Esophagus muscularis mucosa (tissue), 4 donors: ENCODE measurements at regions not wholly inside any gene's neighbourhood (a gene's known extent, or its start where the extent isn't known, plus 50 kb on each side); places are given as distances from the start of the nearest gene placed in this dataset.

Experiments used
- DNase-seq: peaks from one replicate; pipeline ENCODE4 v3.0.0-alpha.2; 2017; ENCODE audit errors: extremely low spot score
- H3K27ac ChIP-seq, 4 donors: fragments of 200-600 bp; sonication (generic); replicated peaks in 1 of 4; 1 replicate in 3 of 4; 2 replicates in 1 of 4; pipeline ENCODE4 v1.5.1; 2016 to 2019; ENCODE audit warnings: mild to moderate bottlenecking in 1 of 4
- H3K27me3 ChIP-seq, 4 donors: fragments of 200-600 bp; sonication (generic); one replicate each; pipeline versions ENCODE4 v1.5.1 to v1.6.0; 2016 to 2019
- H3K36me3 ChIP-seq, 4 donors: fragments of 200-600 bp; sonication (generic); one replicate each; pipeline ENCODE4 v1.5.1; 2016 to 2019
- H3K4me1 ChIP-seq, 4 donors: fragments of 200-600 bp; sonication (generic); one replicate each; pipeline ENCODE4 v1.5.1; 2016 to 2019
- H3K4me3 ChIP-seq, 4 donors: fragments of 200-600 bp; sonication (generic); 1 replicate in 2 of 4; 2 replicates in 2 of 4; pipeline ENCODE4 v1.5.1; 2016 to 2019; ENCODE audit warnings: mild to moderate bottlenecking in 4 of 4, moderate library complexity in 1 of 4
- H3K9me3 ChIP-seq, 4 donors: fragments of 200-600 bp; sonication (generic); 1 replicate in 3 of 4; 2 replicates in 1 of 4; pipeline ENCODE4 v1.5.1; 2016 to 2019
- EP300 ChIP-seq: sonication (generic); formaldehyde crosslinking; IDR thresholded peaks from one replicate; pipeline ENCODE4 v1.6.1; 2017; ENCODE audit warnings: antibody characterized with exemption
- POLR2A ChIP-seq: fragments of 450-650 bp; IDR thresholded peaks from one replicate; pipeline ENCODE4 v1.6.1; 2017; ENCODE audit warnings: antibody characterized with exemption, moderate library complexity, mild to moderate bottlenecking, low read depth
- POLR2AphosphoS5 ChIP-seq, 2 donors: sonication (generic); formaldehyde crosslinking; IDR thresholded peaks; one replicate each; pipeline ENCODE4 v1.6.1; 2017; ENCODE audit warnings: antibody characterized with exemption in 2 of 2
- WGBS: methylation state at CpG from one replicate; pipeline ENCODE4 v1.1.5; 2018; 5-methylcytosine and 5-hydroxymethylcytosine counted together
- intact Hi-C: fragments of 100-400 bp; cut with DNase I; formaldehyde crosslinking; loops from one replicate; pipeline ENCODE4 v1.15.1; 2023
- TF ChIP-seq, protein P1 (sequence below), 3 experiments: fragments of 200-600 bp in 2 of 3; fragments of 450-650 bp in 1 of 3; sonication (generic) in 2 of 3; IDR thresholded peaks; one replicate each; pipeline ENCODE4 v1.5.1; 2017 to 2019; ENCODE audit warnings: antibody characterized with exemption in 3 of 3, mild to moderate bottlenecking in 2 of 3, moderate library complexity in 1 of 3

GRCh38 chr13:24629320-24629719 is 50.9 kb upstream of the ATP12A start:
- H3K27me3 ChIP-seq, result no peaks in the 10 kb centered on the region
- H3K36me3 ChIP-seq, result no peaks in the 10 kb centered on the region
- TF ChIP-seq POLR2A (no peak), EP300 (no peak), POLR2AphosphoS5 (IDR thresholded peaks at IDR 0.05) (no peak)
- TF ChIP-seq, protein P1, sequence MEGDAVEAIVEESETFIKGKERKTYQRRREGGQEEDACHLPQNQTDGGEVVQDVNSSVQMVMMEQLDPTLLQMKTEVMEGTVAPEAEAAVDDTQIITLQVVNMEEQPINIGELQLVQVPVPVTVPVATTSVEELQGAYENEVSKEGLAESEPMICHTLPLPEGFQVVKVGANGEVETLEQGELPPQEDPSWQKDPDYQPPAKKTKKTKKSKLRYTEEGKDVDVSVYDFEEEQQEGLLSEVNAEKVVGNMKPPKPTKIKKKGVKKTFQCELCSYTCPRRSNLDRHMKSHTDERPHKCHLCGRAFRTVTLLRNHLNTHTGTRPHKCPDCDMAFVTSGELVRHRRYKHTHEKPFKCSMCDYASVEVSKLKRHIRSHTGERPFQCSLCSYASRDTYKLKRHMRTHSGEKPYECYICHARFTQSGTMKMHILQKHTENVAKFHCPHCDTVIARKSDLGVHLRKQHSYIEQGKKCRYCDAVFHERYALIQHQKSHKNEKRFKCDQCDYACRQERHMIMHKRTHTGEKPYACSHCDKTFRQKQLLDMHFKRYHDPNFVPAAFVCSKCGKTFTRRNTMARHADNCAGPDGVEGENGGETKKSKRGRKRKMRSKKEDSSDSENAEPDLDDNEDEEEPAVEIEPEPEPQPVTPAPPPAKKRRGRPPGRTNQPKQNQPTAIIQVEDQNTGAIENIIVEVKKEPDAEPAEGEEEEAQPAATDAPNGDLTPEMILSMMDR (IDR thresholded peaks at IDR 0.05), result no peak
- intact Hi-C loops, result no loop called here
- no peak overlapping the region for H3K4me3 ChIP-seq
- H3K27ac ChIP-seq, result no peak overlapping the region
- WGBS, result 93% methylated on average over 2 of the region's 2 CpGs
- H3K9me3 ChIP-seq, result no peaks in the 10 kb centered on the region
- peaks cover 0 to 3% (median 0%) of the 10 kb centered on the region in 4 donors for H3K4me1 ChIP-seq
- DNase-seq, result no peak

- intact Hi-C loops, result no loop called here
- H3K4me1 ChIP-seq, result no peaks in the 10 kb centered on the region
- H3K9me3 ChIP-seq, result no peaks in the 10 kb centered on the region
- H3K27me3 ChIP-seq, result no peaks in the 10 kb centered on the region
- DNase-seq, result no peak
- no peak overlapping the region for H3K4me3 ChIP-seq
- TF ChIP-seq POLR2AphosphoS5 (IDR thresholded peaks at IDR 0.05) (no peak), EP300 (no peak), POLR2A (no peak)
- TF ChIP-seq, protein P1 (IDR thresholded peaks at IDR 0.05), result no peak
- WGBS, result 83% methylated on average over 6 of the region's 6 CpGs
- H3K27ac ChIP-seq, result no peak overlapping the region
- no peaks in the 10 kb centered on the region for H3K36me3 ChIP-seq
Observed at GRCh38 chr13:24630121-24630520, 50.1 kb upstream of the ATP12A start.
